ENCODE measurements at regions not wholly inside any gene's neighbourhood (a gene's known extent, or its start where the extent isn't known, plus 50 kb on each side); places are given as distances from the start of the nearest gene placed in this dataset.
A peak's percentile ranks its signal among the peaks of the same experiment; 100 is the strongest.
"Not testable (repeated sequence)": the region's sequence is repeated elsewhere in the genome, so short reads cannot be mapped to it uniquely, and the experiment has no call there.

DNA sequence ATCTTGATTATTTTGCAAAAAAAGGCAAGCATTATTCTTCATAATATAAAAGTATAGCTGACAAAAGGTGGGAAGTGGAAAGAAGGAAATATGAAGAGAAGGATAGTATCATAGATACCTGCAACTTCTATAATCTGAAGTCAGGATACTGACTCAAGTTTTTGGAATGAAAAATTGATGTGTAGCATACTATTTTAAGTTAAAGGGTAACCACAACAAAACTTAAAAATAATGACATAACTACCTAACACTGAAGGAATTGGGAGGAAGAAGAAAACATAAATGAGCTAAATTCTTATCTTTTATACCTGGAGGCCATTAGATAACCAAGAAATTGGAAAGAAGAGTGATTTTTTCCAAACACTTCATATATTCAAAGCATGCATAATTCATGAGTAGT is 51.8 kb upstream of the TLE1 start:
- no peak for ATAC-seq

DNA sequence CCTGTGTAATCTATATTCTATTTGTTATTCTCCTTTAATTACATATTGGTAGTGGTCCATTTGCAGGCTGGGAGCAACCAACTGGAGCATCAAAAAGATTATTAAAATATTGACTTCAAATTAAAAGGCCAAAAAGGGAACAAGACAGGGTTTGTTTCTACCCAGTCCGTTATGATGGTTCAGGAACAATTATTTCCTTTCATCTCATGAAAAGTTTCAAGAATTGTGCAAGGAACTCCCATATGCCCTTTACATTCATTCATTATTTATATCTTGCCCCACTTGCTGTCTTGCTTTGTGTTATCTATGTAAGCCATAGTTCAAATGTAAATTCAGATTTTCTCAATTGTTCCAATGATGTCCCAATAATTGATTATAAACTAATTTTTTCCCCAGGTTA is 58.7 kb upstream of the TLE1 start:
- ATAC-seq, result no peak

DNA sequence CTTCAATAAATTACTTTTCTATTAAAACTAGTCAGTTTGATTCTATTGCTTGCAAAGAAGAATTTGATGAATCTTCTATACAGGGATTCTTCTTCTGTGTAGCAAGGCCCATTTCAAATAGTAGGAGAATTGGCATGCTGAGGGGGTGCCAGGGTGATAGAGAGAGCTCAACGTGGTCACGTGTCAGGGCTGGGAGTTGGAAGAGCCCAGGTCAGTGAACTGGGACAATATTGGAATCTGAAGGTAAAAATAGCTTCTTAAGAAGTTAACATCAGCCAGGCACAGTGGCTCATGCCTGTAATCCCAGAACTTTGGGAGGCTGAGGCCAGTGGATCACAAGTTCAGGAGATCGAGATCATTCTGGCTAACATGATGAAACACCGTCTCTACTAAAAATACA is 64.1 kb upstream of the TLE1 start:
- no peak for ATAC-seq

DNA sequence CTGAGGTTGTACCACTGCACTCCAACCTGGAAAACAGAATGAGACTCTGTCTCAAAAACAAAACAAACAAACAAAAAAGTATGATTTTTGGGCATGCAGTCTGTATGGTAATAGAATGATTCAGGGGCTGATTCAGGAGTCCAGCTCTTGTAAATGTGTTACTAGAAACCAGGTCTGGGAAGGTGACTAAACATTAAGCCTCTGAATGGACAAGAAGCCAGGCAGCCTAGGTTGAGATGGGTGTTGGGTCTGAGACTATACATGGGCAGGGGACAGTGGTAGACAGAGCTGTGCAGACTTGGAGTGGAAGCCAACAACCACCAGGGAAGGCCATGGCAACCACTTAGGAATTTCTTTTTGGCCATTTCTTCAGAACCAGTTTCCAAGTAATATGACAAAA is 64.9 kb upstream of the TLE1 start:
- no peak for ATAC-seq

DNA sequence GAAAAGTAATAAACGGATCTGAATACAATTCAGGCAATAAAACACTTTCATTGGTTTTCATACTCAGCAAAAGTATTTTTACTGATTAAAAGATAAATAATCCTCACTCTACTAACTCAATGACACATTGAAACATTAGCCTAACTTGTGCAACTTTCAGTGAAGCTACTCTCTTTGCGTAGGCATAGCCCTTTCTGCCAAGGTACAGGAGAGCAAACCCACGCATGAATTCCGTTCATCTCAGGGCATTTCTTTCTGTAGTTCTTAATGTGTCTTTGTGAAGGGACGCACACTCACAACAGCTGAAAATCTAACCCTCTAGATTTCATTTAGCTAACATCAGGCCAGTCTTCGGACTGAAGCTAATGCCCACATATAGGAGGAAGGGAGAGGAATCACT is 66.4 kb upstream of the TLE1 start:
- ATAC-seq, result no peak

DNA sequence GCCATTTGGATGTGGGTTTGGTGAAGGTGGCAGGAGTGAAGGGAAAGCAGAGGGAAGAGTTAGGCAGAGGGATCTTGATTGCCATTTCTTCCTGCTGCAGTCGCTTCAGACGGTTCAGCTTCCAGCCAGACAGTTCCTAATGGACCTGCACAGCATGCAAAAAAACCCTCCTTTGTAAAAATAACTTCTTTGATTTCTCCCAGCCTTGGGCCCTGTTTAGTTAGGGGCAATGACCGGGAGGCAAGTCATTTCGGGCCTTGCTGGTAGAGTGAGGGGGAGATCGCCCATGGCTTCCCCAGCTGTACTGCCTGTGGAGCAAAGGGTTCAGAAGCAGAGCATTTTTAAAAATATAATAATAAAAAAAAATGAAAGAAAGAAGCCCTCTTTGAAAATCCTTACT is 67.2 kb upstream of the TLE1 start:
- ATAC-seq, result no peak

DNA sequence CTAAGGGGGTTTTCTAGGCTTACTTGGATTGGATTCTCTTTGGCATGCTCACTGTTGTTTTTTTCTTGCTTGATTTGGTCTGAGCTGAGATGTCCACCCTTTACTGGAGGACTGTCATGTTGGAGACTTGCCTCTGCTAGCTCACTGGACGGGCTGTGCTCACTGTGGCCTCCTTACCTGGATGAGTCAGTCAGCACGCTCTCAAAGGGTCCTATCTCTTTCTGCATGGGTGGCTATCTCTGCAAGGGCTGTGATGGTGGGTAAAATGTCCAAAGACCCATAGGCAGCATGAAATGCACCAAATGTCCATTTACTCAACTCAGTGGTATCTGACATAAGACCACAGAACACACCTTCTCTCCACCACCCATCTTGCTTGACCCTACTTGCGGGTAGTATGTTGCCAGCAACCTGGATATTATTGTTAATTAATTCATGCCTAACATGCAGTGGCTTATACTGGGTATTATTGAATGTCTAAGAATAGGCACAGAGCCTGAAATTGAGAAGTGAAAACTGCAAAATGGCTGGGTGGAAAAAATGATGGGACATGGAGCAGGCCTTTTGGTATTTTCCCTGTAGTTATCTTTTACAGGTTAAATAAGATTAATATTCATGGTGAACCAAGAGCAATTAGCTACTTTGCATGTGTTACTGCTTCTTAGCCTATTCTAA is 68.9 kb upstream of the TLE1 start:
- no peak for ATAC-seq

DNA sequence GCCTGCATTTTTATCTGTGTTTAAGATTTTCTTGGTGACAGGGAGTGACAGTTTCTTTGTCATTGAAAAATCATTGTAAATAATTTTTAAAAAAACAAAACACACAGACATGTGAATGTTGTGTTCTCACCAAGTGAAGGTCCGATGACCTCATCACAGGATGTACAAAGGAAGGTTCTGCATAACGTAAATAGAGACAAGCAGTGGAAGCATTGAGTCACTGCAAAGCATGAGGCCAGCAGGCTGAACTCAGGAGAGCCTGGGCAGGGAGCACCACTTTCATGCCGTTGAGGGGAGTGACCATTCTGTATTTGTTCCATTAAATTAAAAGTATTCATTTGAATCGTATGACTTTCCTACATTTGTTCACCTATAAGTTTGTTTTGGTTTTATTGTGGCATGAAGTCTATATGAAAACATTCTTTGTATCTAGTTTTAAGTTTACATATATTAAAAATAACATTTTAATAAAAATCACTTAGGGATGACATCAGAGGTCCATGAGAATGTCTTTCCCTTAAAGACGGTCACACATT is 70.4 kb upstream of the TLE1 start:
- peak; percentile 39 for ATAC-seq

DNA sequence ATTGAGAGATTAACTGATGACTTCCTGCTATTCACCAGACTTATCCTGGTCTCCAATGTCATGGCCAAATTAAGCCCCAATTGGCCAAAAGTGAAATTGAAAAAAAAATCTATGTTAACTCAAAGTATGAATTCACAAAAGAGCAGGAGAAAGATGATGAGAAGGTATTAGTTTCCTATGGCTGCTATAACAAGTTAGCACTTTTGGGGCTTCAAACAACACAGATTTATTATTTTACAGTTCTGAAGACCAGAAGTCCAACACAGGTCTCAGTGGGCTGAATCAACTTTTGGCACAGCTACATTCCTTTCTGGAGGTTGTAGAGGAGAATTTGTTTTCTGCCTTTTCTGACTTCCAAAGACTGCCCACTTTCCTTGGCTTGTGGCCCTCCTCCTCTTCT is 78.6 kb upstream of the TLE1 start:
- no peak for ATAC-seq

DNA sequence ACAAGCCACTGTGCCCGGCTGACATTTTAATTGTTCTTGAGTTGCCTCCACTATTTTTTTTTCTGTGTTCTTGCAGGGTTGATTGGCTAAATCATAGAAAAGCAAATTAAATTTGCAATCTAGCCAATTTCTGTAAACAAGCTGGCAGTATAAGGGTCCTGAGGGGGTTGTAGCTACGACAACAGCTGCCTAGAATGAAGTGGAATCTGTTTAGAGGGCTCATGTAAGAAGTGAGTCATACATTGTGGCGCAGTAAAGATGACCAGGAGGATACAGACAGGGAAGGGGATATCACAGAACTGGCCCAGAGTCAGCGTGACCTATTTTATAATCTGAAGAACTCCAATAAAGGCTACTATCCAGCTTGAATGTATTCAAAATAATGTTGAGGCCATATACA is 82.2 kb upstream of the TLE1 start:
- ATAC-seq, result no peak

DNA sequence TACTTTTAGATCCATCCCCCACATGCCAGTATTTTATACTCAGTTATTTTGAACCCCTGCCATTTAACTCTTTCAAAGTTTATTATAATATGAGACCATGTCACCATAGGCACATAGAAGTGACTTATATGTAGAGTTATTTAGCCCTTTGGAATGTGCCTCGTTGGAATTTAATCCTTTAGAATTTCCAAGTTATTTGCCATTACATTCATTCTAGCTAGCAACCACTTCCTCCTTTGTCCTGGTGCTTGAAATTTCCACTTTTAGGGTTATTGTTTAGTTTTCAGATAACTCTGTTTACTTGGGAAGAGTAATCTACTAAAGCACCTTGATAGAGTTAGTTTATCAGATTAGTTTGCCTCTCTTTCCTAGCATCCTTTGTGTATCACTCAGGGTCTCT is 82.8 kb upstream of the TLE1 start:
- ATAC-seq, result no peak

DNA sequence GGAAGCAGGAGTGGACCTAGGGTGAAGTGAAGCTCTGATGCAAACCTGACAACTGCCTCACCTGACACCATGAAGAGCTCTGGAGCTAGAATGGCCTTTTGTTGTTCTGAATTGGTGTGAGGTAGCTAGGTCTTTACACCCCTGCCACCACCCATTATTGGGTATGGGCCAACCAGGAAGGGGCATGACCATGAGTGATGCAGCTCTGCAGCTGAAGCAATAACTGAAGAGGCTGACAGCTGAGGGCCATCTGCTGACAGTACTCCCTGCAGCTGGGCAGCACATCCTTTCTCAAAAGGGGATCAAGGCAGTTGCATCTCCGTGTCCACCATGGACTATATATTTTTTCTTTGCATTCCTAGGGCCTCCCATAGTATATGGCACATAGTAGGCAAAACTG is 87.0 kb upstream of the TLE1 start:
- no peak for ATAC-seq

DNA sequence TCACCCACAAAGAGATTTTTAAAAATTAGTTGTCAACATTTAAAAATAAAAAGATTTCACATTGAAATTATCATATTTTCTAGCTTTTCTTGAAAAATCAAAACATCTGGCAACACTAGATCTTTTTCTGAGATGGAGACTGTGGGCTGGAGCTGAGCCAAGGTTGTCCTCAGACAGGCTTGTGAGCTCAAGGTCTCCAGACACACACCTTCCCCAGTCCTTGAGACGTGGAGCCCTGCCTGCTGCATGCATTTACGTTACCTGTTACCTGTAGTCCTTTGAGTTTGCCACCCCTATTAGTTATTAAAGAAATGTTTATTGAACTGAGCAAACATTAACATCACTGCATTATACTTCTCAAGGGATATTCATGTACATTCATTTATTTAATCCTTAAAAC is 87.5 kb upstream of the TLE1 start:
- ATAC-seq, result no peak

DNA sequence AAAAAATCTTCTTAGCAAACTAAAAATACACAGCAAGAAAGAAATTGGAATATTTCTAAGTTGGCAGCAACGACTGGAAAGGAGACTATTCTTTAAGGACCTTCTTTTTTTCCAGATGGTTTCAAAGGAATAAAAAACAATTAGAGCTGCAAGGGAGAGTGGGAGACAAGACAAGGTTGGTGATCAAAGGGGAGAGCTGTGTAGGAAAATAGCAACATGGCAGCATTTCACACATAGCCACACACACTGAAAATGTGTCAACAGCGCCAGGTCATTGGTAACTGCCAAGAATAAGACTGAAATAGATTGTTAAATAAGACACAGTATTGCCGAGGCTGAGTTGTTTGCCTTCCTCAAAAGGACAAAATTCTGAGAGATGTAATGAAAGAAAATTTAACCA is 88.1 kb upstream of the TLE1 start:
- ATAC-seq, result no peak

DNA sequence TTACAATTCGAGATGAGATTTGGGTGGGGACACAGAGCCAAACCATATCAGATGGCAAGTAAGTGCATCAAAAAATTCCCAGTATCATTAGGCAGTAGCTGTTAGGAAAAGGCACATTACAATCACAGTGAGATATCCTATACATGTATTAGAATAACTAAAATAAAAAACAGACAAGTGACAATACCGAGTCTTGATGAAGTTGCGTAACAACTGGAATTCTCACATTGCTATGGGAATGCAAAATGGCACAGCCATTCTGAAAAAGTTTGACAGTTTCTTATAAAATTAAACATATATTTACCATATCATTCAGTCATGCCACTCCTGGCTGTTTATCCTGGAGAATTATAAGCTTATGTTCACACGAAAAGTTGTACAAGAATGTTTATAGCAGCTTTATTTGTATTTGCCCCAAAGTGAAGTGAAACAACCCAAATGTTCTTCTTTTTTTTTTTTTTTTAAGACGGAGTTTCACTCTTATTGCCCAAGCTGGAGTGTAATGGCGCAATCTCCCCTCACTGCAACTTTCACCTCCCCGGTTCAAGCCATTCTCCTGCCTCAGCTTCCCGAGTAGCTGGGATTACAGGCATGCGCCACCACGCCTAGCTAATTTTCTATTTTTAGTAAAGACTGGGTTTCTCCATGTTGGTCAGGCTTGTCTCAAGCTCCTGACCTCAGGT is 93.1 kb upstream of the TLE1 start:
- ATAC-seq, result no peak

DNA sequence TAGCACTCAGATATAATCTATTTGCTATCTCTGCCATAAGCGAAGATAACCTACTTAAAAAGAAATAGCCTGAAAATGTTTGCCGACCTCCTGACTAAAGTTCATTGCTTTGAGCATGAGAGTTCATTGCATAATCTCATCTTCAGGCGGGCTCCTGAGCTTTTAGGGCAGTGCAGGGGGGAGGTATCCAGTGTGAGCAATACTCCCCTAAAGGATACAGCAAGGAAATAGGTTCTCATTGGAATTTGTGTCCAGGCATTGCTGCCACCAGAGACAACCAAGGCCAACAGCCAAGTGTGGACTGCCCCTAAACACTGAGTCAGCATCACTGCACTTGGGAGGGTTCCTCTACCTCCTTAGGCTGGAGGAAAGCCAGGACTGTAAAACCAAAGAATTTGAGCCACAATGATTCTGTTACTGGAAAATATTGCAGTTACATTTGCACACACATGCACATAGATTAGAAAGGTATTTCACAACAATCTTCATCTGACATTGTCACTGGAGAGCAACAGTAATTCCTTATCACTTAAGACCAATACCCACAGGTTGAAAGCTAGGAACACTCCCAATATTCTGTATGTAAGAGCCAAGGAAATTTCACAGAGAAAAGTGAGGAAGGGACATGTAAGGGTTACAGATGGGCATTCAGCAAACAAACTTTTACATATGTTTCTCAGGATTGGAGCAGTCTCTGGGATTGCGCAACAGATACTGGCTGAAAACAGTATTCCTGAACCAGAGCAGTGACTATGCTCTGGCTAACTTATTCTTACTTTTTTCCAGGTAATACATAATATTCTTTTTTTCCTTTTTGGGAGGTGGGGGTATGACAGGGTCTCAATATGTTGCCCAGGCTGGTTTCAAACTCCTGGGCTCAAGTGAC is 98.6 kb upstream of the TLE1 start:
- no peak for ATAC-seq

DNA sequence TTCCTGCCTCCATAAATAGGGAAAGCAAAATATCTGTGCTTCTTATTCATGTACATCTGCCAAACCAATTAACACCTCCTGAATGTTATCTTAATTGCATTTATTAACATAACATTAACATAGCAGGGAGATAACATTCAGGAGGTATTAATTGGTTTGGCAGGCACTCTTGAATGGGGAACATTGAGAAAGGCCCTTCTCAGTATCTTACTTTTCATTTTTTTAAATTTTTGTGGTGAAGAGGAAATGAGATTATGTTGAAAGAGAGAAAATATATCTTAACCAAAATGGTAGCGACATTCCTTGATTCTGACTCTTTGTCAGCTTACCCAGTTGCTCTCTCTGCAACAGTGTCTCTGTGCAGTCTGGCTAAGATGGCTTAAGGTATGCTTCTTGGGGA is 100.4 kb upstream of the TLE1 start:
- no peak for ATAC-seq

DNA sequence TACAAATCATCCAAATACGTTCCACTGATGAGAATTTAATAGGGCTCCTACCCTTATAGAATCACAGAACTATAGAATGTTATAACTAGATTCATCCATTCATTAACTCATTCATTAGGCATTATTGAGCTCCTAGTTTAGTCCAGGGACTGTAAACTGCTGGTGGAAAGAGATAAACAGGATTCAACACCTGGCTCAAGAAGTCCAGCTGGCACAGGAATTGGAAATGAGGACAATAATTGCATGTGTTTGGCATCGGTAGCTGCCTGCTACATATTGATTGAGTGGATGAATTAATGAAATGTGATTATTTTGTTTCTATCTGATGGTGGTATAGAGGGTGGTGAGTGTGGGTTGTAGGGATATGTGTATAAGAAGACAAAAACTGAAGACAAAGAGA is 100.8 kb upstream of the TLE1 start:
- ATAC-seq, result no peak

DNA sequence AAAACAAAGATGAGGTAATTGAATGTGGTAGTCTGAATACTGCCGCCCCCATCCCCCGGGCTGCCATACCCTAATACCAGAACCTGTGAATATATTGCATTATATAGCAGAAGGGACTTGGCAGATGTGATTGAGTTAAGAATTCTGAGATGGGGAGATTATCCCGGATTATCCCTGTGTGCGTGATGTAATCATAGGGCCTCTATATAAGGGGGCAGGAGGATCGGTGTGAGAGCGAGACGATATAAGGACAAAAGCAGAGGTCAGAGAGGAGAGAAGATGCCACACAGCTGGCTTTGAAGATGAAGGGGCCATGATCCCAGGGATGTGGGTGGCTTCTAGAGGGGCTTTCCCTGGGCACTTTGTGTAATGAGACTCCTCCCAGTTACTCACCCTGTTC is 101.7 kb upstream of the TLE1 start:
- ATAC-seq, result no peak

DNA sequence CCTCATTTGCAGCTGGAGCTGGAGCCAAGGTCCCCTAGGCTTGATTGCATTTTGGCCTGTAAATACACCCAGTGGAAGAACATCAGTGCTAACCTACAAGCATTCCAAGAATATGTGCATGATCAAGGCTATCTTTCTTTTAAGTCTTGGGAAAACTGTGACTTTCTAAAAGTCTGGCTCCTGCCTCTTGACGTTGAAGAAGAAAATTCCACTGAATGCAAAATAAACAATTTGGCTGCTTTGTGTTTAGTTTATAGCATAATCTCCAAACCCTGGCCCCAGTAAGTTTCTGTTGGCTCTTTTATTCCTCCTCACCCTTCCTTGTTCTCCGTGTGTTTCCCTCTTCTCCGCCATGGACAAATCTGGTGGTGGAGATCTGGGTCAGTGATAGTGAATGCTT is 109.3 kb upstream of the TLE1 start:
- no peak for ATAC-seq

DNA sequence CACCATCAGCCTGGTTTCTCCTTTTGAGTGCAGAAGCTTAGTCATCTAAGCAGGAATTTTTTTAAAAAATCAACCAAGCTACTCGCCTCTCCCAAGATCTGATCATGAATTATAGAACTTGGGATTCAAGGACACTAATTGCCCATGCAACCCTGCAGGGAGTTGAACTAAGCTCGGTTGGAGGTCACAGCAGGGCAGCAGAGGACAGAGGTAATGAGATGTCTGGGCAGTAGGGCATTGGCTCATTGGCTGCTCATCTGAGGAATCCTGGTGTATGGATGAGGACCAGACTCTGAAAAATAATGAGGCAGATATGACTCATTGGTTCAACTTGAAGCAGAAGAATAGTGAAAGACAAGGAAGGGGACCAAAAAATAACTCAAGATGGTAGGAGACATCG is 111.8 kb upstream of the TLE1 start:
- ATAC-seq, result no peak

DNA sequence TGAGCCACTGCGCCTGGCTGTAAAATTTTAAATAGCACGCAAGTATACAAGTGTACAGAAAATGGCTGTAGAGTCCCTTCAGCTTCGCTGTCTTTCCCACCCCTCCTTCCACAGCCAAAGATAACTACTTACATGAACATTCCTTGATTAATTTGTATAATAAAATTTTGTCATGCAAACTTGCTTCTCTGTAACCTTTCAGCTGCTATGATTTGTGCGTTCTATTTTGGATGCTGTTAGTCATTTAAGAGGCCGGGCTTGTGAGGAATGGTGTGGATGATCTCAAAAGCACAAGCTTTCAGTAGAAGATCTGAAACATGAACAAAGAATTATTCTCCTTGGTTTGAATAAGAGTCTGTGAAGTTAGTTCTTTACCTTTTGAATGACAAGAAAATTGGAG is 115.0 kb upstream of the TLE1 start:
- ATAC-seq, result no peak

DNA sequence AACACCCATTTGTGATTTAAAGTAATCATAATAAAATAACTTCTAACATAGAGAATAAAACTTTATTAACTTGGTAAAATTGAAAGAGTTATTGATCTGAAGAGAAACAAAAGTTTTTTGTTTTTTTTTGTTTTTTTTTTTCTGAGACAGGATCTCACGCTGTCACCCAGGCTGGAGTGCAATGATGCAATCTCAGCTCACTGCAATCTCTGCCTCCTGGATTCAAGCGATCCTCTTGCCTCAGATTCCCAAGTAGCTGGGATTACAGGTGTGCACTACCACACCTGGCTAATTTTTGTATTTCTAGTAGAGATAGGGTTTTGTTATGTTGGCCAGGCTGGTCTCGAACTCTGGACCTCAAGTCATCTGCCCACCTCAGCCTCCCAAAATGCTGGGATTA is 116.5 kb upstream of the SPATA31D4 start:
- not testable (repeated sequence) for ATAC-seq

DNA sequence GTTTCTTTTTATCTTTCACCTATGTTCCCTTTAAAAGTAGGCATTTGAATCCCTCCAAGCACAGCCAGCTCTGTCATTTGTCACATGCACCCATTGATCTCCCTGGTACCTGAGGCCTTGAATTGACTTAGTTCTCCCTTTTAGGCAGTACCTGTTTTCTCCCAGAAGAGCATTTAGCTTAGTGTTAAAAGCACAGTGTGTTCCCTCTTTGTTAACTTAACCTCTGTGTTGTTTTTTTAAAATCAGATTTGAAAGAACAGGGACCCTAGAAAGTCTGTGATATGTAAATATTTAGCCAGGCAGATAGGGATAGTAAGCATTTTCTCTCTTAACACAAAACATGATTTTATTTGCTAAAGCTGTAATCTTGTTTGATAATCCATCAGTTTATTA is 113.8 kb upstream of the SPATA31D4 start:
- ATAC-seq, result no peak

Measured in esophagus mucosa (tissue), 1 donor.